HepG2 (cell line): ENCODE measurements at regions not wholly inside any gene's neighbourhood (a gene's known extent, or its start where the extent isn't known, plus 50 kb on each side); places are given as distances from the start of the nearest gene placed in this dataset.

Experiments
- ATAC-seq: fragments of 200-7000 bp; cut with Tn5 transposase; 3 replicates; pipeline ENCODE4 v1.9.1; 2020; ENCODE audit warnings: mild to moderate bottlenecking, moderate library complexity
- BruUV-seq: library from RNA; stranded (reverse); fragments of 400-500 nt; replicated peaks from 2 replicates; lab custom pipeline; 2021; lab: Mats Ljungman, UMichigan
- CTCF ChIA-PET: fragments of 300-600 bp; formaldehyde crosslinking; extraction: SDS; loops from one replicate; lab custom pipeline; 2021; ENCODE audit warnings: low total read pairs, inconsistent platforms, low intra/inter-chr PET ratio; lab: Yijun Ruan, JAX
- POLR2A ChIA-PET: fragments of 350-600 bp; sonication (Branson Sonifier 250); formaldehyde crosslinking; loops from one replicate; lab custom pipeline; 2020; ENCODE audit warnings: antibody characterized with exemption, inconsistent platforms; lab: Yijun Ruan, JAX
- DNase-seq: peaks from one replicate; pipeline ENCODE4 v3.0.0-alpha.2; 2015; ENCODE audit warnings: low spot score
- FAIRE-seq: peaks from 3 replicates; lab custom pipeline; 2011; peaks lifted over from hg19 to GRCh38; lab: Jason Lieb, UNC
- H2AFZ ChIP-seq: one replicate; pipeline ENCODE4 v1.6.1; 2011; ENCODE audit warnings: low read length, inconsistent platforms
- H3K27ac ChIP-seq: fragments of 300-600 bp; 3 replicates; pipeline ENCODE4 v1.8.0; 2011; ENCODE audit warnings: mixed run types, mild to moderate bottlenecking, mixed read lengths, low read length, inconsistent platforms; ENCODE audit not compliant: insufficient read depth; ENCODE audit errors: extremely low read length
- H3K27me3 ChIP-seq, 2 experiments: fragments of 200-600 bp in 1 of 2; 2 replicates in 1 of 2; 3 replicates in 1 of 2; pipeline versions ENCODE4 v1.6.0 to v1.8.0; 2011; ENCODE audit warnings: low read length in 2 of 2, mild to moderate bottlenecking in 2 of 2, moderate library complexity in 2 of 2, inconsistent platforms in 1 of 2; ENCODE audit not compliant: insufficient read depth in 2 of 2, control insufficient read depth in 1 of 2
- H3K36me3 ChIP-seq, 2 experiments: fragments of 200-600 bp in 1 of 2; replicated peaks in 1 of 2; 2 replicates in 1 of 2; 3 replicates in 1 of 2; pipeline versions ENCODE4 v1.5.1 to v1.8.0; 2011; ENCODE audit warnings: low read length in 2 of 2, inconsistent platforms in 1 of 2; ENCODE audit not compliant: insufficient read depth in 2 of 2, control insufficient read depth in 1 of 2
- H3K4me1 ChIP-seq: 2 replicates; pipeline ENCODE4 v1.5.1; 2012; ENCODE audit warnings: low read length, inconsistent platforms; ENCODE audit not compliant: insufficient read depth
- H3K4me2 ChIP-seq: 2 replicates; pipeline ENCODE4 v1.6.0; 2011; ENCODE audit warnings: low read depth, low read length, inconsistent platforms
- H3K4me3 ChIP-seq, 3 experiments: fragments of 200-600 bp in 1 of 3; sonication (generic), shearing (Covaris generic) in 1 of 3; replicated peaks in 1 of 3; 2 replicates each; pipeline ENCODE4 v1.5.1; 2011 to 2016; ENCODE audit warnings: low read length in 3 of 3, inconsistent platforms in 2 of 3, low read depth in 2 of 3, mild to moderate bottlenecking in 2 of 3, control low read depth in 1 of 3, mixed read lengths in 1 of 3; ENCODE audit not compliant: insufficient read depth in 1 of 3
- H3K79me2 ChIP-seq: one replicate; pipeline ENCODE4 v1.6.1; 2011; ENCODE audit warnings: low read length, inconsistent platforms; ENCODE audit not compliant: insufficient read depth
- H3K9ac ChIP-seq: 2 replicates; pipeline ENCODE4 v1.6.0; 2011; ENCODE audit warnings: mild to moderate bottlenecking, low read depth, low read length, inconsistent platforms; ENCODE audit not compliant: insufficient read depth
- H3K9me3 ChIP-seq: 2 replicates; pipeline ENCODE4 v1.5.1; 2012; ENCODE audit warnings: mild to moderate bottlenecking, low read length
- H4K20me1 ChIP-seq: 2 replicates; pipeline ENCODE4 v1.6.0; 2011; ENCODE audit warnings: inconsistent platforms, mild to moderate bottlenecking, low read length, moderate library complexity; ENCODE audit not compliant: insufficient read depth
- HIVEP1 ChIP-seq: sonication (generic); formaldehyde crosslinking; IDR thresholded peaks from 2 replicates; pipeline ENCODE4 v1.4.0; 2020; ENCODE audit warnings: mild to moderate bottlenecking, missing genetic modification reagents
- MAZ ChIP-seq, 2 experiments: sonication (generic) in 1 of 2; formaldehyde crosslinking in 1 of 2; IDR thresholded peaks; 2 replicates each; pipeline versions ENCODE4 v1.5.0 to v1.6.1; 2012 to 2020; ENCODE audit warnings: low read depth in 2 of 2, mild to moderate bottlenecking in 2 of 2, borderline replicate concordance in 1 of 2, improper control_type of control experiment in 1 of 2, low read length in 1 of 2, missing genetic modification reagents in 1 of 2, moderate library complexity in 1 of 2
- SMC3 ChIP-seq: IDR thresholded peaks from 2 replicates; pipeline ENCODE4 v1.6.1; 2011; ENCODE audit warnings: low read length, improper control_type of control experiment
- SOX5 ChIP-seq: IDR thresholded peaks from 2 replicates; pipeline ENCODE4 v1.6.1; 2016; ENCODE audit warnings: borderline replicate concordance
- STAG1 ChIP-seq: sonication (generic); formaldehyde crosslinking; IDR thresholded peaks from 2 replicates; pipeline ENCODE4 v1.4.0; 2020; ENCODE audit warnings: missing genetic modification reagents
- THAP11 ChIP-seq: IDR thresholded peaks from 2 replicates; pipeline ENCODE4 v1.6.1; 2016; ENCODE audit warnings: missing biosample characterization, missing genetic modification reagents
- TMF1 ChIP-seq: sonication (generic); formaldehyde crosslinking; IDR thresholded peaks from 2 replicates; pipeline ENCODE4 v1.8.1; 2022; ENCODE audit warnings: low read depth, missing genetic modification reagents
- XBP1 ChIP-seq: sonication (generic); formaldehyde crosslinking; IDR thresholded peaks from 2 replicates; pipeline ENCODE4 v1.5.0; 2020; ENCODE audit warnings: missing genetic modification reagents
- WGBS: methylation state at CpG from one replicate; pipeline ENCODE4 v1.1.6; 2017; ENCODE audit warnings: low lambda C conversion rate; 5-methylcytosine and 5-hydroxymethylcytosine counted together
- in situ Hi-C: cut with HindIII; loops from 2 replicates; pipeline ENCODE4 v1.10.0; 2017; ENCODE audit warnings: low pct_unique_long_range_greater_than_20kb; ENCODE audit not compliant: extremely low pct_ligation_motif_present
- intact Hi-C: fragments of 100-400 bp; cut with micrococcal nuclease; formaldehyde crosslinking; loops from one replicate; pipeline ENCODE4 v1.10.0; 2022; ENCODE audit not compliant: unreplicated experiment
- TF ChIP-seq, protein P1 (sequence below): sonication (generic); formaldehyde crosslinking; IDR thresholded peaks from 2 replicates; pipeline ENCODE4 v1.5.0; 2020; ENCODE audit warnings: mild to moderate bottlenecking, missing genetic modification reagents
- TF ChIP-seq, protein P2 (sequence below): sonication (generic); formaldehyde crosslinking; IDR thresholded peaks from 2 replicates; pipeline ENCODE4 v1.4.0; 2020; ENCODE audit warnings: missing genetic modification reagents, borderline replicate concordance
- TF ChIP-seq, protein P3 (sequence below): sonication (generic); formaldehyde crosslinking; conservative IDR thresholded peaks from 2 replicates; pipeline ENCODE4 v1.5.0; 2020; ENCODE audit warnings: missing genetic modification reagents

DNA sequence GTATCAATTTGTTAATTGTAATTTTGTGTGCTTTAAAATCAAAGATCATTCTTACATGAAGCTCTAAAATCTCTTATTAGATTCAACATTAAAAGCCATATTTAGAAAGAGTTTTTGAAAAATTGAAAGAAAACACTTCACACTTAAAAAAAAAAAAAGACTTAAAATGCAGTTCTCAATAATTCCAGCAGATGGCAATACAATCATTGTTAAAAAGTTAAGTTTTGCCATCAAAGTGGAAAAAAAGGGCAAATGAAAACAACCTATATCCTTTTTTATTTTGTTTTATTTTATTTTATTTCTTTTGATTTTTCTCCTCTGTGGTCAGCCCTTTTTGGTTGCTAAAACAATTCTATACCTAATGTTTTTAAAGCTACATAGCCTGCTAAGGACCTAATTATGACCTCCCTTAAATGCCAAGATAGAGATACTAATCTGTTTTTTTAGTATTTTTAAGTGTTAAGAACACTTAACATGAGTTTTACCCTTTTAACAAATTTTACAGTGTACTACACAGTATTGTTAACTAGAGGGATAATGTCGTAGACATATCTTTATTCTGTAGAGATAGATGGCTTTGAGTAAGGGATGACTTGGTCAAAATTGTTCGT lies 154.2 kb upstream of the DAB2 start:
- Histone ChIP-seq H3K9me3 (no peaks in the 10 kb centered on the region), H3K4me3 (no peak overlapping the region), H3K27ac (no peak overlapping the region), H3K4me2 (no peak overlapping the region), H3K9ac (no peak overlapping the region), H3K79me2 (no peaks in the 10 kb centered on the region), H3K27me3 (no peaks in the 10 kb centered on the region), H2AFZ (no peak overlapping the region), H4K20me1 (no peaks in the 10 kb centered on the region), H3K4me1 (no peaks in the 10 kb centered on the region), H3K36me3 (no peaks in the 10 kb centered on the region)
- in situ Hi-C loops: loop anchor here (25.0 kb wide), 1 partner anchor 1108 kb away; the partner anchor contains the start of gene PTGER4
- no peak for ATAC-seq
- 23% methylated on average over 2 of the region's 2 CpGs for WGBS
- BruUV-seq: no TSS peak
- peak; percentile 55 for FAIRE-seq
- ChIA-PET POLR2A (no interaction called here), CTCF (interaction anchor here (0.6 to 1.8 kb wide), 2 partner anchors 413 to 1109 kb away, joined by 3 to 15 read pairs; no protein-coding TSS in a partner anchor)
- intact Hi-C loops: loop anchor here (1.0 to 5.0 kb wide), 3 partner anchors 114 to 1109 kb away; no protein-coding TSS in a partner anchor
- DNase-seq: no peak
- peak; percentile 10; the same call in 1 of the 2 replicates for TF ChIP-seq SMC3
- TF ChIP-seq, protein P1, sequence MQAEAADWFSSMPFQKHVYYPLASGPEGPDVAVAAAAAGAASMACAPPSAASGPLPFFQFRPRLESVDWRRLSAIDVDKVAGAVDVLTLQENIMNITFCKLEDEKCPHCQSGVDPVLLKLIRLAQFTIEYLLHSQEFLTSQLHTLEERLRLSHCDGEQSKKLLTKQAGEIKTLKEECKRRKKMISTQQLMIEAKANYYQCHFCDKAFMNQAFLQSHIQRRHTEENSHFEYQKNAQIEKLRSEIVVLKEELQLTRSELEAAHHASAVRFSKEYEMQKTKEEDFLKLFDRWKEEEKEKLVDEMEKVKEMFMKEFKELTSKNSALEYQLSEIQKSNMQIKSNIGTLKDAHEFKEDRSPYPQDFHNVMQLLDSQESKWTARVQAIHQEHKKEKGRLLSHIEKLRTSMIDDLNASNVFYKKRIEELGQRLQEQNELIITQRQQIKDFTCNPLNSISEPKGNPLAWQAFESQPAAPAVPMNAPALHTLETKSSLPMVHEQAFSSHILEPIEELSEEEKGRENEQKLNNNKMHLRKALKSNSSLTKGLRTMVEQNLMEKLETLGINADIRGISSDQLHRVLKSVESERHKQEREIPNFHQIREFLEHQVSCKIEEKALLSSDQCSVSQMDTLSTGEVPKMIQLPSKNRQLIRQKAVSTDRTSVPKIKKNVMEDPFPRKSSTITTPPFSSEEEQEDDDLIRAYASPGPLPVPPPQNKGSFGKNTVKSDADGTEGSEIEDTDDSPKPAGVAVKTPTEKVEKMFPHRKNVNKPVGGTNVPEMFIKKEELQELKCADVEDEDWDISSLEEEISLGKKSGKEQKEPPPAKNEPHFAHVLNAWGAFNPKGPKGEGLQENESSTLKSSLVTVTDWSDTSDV: no peak
- peak; percentile 50 for TF ChIP-seq STAG1 (CRISPR knock-in tag)

DNA sequence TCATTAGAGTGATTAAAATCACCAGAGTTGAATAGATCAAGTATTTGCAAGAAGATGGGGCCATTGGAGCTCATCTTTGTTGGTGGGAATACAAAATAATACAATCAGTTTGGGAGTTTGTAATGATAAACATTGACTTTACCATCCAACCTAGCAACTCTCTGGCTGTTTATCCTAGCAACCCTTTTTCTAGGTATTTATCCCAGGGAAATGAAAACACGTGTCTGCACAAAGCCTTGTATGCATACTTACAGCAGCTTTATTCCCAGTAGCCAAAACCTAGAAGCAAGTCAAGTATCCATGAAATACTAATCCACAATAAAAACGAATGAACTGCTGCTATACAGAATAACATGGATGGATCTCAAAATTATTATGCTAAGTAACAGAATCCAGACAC lies 152.7 kb upstream of the DAB2 start:
- no peak overlapping the region for H3K9ac ChIP-seq
- H3K27ac ChIP-seq: no peak overlapping the region
- H3K36me3 ChIP-seq: no peaks in the 10 kb centered on the region
- POLR2A ChIA-PET: no interaction called here
- H4K20me1 ChIP-seq: no peaks in the 10 kb centered on the region
- no peaks in the 10 kb centered on the region for H3K9me3 ChIP-seq
- in situ Hi-C loops: loop anchor here (25.0 kb wide), 1 partner anchor 1110 kb away; the partner anchor contains the start of gene PTGER4
- H3K4me3 ChIP-seq: no peak overlapping the region
- no peak for ATAC-seq
- CTCF ChIA-PET: no interaction called here
- no peak for FAIRE-seq
- H3K4me2 ChIP-seq: no peak overlapping the region
- H3K79me2 ChIP-seq: no peaks in the 10 kb centered on the region
- BruUV-seq: no TSS peak
- H3K27me3 ChIP-seq: no peaks in the 10 kb centered on the region
- H3K4me1 ChIP-seq: no peaks in the 10 kb centered on the region
- WGBS: 0% methylated on average over 2 of the region's 2 CpGs
- intact Hi-C loops: loop anchor here (5.0 kb wide), 1 partner anchor 370 kb away; no protein-coding TSS in a partner anchor
- no peak overlapping the region for H2AFZ ChIP-seq
- no peak for DNase-seq
- TF ChIP-seq XBP1 (CRISPR knock-in tag) (no peak), SOX5 (no peak), MAZ (IDR thresholded peaks at IDR 0.05; ENCODE audit: borderline replicate concordance, low read depth, low read length) (no peak), MAZ (CRISPR knock-in tag; IDR thresholded peaks at IDR 0.05; ENCODE audit: low read depth) (no peak), HIVEP1 (no peak), TMF1 (CRISPR knock-in tag) (no peak), THAP11 (CRISPR knock-in tag) (no peak)
- TF ChIP-seq, protein P2, sequence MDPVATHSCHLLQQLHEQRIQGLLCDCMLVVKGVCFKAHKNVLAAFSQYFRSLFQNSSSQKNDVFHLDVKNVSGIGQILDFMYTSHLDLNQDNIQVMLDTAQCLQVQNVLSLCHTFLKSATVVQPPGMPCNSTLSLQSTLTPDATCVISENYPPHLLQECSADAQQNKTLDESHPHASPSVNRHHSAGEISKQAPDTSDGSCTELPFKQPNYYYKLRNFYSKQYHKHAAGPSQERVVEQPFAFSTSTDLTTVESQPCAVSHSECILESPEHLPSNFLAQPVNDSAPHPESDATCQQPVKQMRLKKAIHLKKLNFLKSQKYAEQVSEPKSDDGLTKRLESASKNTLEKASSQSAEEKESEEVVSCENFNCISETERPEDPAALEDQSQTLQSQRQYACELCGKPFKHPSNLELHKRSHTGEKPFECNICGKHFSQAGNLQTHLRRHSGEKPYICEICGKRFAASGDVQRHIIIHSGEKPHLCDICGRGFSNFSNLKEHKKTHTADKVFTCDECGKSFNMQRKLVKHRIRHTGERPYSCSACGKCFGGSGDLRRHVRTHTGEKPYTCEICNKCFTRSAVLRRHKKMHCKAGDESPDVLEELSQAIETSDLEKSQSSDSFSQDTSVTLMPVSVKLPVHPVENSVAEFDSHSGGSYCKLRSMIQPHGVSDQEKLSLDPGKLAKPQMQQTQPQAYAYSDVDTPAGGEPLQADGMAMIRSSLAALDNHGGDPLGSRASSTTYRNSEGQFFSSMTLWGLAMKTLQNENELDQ: no peak
- TF ChIP-seq, protein P3, sequence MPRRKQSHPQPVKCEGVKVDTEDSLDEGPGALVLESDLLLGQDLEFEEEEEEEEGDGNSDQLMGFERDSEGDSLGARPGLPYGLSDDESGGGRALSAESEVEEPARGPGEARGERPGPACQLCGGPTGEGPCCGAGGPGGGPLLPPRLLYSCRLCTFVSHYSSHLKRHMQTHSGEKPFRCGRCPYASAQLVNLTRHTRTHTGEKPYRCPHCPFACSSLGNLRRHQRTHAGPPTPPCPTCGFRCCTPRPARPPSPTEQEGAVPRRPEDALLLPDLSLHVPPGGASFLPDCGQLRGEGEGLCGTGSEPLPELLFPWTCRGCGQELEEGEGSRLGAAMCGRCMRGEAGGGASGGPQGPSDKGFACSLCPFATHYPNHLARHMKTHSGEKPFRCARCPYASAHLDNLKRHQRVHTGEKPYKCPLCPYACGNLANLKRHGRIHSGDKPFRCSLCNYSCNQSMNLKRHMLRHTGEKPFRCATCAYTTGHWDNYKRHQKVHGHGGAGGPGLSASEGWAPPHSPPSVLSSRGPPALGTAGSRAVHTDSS: no peak
